Cardiac fibroblast (primary cell): ENCODE measurements at regions not wholly inside any gene's neighbourhood (a gene's known extent, or its start where the extent isn't known, plus 50 kb on each side); places are given as distances from the start of the nearest gene placed in this dataset.
"Not testable (repeated sequence)": the region's sequence is repeated elsewhere in the genome, so short reads cannot be mapped to it uniquely, and the experiment has no call there.

Experiments used
- DNase-seq, 2 donors: peaks; one replicate each; pipeline versions ENCODE4 v3.0.0 to v3.0.0-alpha.2; 2010; ENCODE audit warnings: low read depth in 2 of 2
- H3K4me3 ChIP-seq, 2 donors: replicated peaks in 1 of 2; 1 replicate in 1 of 2; 2 replicates in 1 of 2; pipeline ENCODE4 v1.5.1; 2011; ENCODE audit warnings: low read depth in 2 of 2, low read length in 2 of 2, mild to moderate bottlenecking in 2 of 2, moderate library complexity in 1 of 2
- TF ChIP-seq, protein P1 (sequence below): IDR thresholded peaks from one replicate; pipeline ENCODE4 v1.5.1; 2011; ENCODE audit warnings: low read depth, mild to moderate bottlenecking, low read length, inconsistent platforms

DNA sequence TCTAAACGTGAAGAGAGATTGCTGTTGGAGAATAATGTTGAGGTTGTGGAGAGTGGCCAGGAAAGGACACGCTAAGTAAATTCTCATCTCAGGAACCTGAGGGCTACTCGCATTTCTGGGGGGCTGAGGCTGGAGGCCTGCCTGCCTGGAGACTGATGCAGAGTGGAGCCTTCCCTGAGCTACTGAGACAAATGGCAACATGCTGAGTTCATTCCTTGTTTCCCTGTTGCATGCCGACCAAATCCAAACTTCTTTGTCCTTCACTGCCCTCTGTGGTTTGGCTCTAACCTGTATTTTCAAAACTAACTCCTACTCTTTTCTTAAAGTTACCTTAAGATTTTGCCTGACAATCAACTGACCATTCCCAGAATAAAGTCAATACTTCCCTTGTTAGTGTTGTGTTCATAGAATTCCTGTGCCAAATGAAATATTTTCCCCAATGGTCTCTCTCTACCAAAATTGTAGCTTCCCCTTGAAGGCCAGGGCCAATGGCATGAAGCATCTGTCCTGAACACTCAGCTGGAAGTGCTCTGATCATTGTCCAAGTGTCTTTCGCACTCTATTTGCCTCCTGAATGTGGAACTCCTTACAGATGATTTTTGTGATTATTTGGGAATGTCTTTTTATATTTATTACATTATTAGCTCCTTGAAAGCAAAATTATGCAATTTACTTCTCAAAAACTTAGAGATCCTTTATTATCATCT is 1085.6 kb downstream of the SOCS6 start:
- DNase-seq, result no peak
- H3K4me3 ChIP-seq, result no peak overlapping the region
- TF ChIP-seq, protein P1, sequence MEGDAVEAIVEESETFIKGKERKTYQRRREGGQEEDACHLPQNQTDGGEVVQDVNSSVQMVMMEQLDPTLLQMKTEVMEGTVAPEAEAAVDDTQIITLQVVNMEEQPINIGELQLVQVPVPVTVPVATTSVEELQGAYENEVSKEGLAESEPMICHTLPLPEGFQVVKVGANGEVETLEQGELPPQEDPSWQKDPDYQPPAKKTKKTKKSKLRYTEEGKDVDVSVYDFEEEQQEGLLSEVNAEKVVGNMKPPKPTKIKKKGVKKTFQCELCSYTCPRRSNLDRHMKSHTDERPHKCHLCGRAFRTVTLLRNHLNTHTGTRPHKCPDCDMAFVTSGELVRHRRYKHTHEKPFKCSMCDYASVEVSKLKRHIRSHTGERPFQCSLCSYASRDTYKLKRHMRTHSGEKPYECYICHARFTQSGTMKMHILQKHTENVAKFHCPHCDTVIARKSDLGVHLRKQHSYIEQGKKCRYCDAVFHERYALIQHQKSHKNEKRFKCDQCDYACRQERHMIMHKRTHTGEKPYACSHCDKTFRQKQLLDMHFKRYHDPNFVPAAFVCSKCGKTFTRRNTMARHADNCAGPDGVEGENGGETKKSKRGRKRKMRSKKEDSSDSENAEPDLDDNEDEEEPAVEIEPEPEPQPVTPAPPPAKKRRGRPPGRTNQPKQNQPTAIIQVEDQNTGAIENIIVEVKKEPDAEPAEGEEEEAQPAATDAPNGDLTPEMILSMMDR, result no peak

DNA sequence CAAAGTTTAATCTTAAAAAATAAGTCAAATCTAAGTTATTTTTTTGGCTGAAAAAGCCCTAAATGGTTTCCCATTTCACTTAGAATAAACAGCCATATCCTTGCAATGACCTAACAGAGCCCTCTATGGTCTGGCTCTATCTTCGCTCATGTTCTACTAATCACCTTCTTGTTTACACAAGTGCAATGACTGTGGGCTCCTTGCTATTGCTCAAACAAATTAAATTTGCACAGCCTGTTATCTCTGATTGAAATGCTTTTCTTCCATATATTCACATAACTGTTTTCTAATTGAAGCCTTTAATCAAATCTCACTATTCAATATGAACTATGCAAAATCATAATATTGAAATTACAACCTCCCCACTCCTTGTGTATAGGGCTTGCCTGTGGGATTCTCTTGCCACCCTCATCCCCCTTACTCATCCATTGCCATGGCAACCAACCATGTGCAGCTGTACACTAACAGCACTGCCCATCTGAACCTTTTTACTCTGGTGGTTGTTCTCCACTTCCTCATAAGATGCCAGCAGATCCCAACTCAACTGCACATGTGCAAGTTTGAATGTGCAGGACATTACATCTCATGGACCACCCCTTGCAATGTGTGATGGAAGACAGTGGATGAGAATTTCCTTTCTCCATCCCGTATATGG is 1083.2 kb downstream of the SOCS6 start:
- TF ChIP-seq, protein P1, result no peak

DNA sequence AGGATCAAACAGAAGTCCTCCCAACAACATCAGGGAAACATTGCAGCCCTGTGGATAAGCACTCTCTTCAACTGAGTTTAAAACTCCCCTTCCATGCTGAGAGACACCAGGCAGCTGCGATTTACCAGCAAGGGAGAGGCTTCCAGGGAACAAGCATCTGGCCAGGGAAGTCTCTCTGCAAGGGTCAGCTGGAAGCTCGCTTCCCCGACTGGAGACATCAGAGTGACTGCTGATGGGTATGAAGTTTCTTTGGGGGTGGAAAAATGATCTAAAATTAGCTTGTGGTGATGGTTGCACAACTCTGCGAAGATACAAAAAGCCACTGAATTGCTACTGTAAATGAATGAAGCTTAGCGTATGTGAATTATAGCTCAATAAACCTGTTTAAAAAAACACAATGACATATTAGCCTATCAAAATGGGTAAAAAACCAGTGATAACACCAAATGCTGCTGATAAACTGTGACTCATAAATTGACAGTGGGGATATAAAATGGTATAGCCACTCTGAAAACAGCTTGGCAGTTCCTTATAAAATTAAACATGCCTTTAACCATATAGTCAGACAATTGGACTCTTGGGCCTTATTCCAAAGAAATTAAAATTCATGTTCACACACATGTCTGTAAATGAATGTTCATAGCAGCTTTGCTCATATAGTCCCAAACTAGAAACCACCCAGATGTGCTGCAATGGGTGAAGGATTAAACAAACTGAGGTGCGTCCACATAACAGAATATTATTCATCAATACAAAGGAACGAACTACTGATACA is 1082.0 kb downstream of the SOCS6 start:
- peak in 1 of 2 donors; percentile 0 for DNase-seq
- TF ChIP-seq, protein P1, result no peak
- H3K4me3 ChIP-seq, result no peak overlapping the region

More for the DNA sequence above, 1083.2 kb downstream of the SOCS6 start:
- DNase-seq, result no peak
- H3K4me3 ChIP-seq, result no peak overlapping the region

DNA sequence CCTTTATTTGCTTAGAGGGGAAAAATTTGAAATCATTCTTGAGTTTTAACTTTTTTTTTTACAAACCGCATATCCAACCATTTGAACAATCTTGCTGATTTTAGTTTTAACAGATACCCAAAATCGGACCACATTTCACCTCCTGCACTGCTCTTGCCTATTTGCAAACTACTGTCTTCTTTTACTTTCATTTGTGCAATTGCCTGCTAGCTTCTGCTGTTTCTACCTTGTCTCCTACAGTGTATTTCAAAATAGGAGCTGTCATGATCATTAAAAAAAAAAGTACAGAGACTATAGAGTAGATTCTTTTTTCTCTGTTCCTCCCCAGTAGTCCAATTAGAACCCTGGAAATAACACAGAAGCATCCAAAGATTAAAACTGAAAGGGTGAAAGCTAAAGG is 1081.2 kb downstream of the SOCS6 start:
- TF ChIP-seq, protein P1, result no peak
- no peak overlapping the region for H3K4me3 ChIP-seq
- DNase-seq, result no peak

DNA sequence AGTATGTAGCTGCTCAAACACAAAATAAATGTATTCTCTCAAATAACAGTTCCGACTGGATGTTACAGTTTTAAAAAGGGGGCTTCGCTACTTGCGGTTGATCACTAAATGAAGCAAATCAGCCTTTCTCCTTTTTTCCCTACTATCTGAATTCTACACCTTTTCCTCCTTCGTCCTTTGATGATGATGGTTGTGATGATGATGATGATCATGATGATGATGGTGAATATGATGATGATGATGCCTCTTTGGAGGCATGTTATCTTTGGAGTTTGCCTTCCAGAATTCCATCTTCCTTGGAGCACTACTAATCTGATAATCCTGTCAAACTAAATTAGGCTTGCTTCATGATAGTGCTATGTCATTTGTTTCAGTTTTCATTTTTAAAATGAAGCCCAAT is 1073.3 kb downstream of the SOCS6 start:
- no peak for DNase-seq
- H3K4me3 ChIP-seq, result no peak overlapping the region
- TF ChIP-seq, protein P1, result no peak

DNA sequence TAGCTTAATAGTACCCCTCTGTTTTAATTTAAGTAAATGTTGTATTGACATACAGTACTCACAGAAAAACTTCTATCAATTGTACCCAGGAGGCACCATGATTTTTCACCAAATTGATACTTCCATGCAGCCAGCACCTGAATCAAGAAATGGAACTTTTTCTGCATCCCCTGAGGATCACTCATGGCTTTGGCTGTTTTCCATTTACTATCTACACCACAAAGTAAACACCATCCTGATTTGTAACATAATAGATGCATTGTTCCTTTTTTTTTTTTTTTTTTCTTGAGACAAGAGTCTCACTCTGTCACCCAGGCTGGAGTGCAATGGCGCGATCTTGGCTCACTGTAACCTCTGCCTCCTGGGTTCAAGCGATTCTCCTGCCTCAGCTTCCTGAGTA is 1066.8 kb downstream of the SOCS6 start:
- H3K4me3 ChIP-seq, DNase-seq: not testable (repeated sequence)

DNA sequence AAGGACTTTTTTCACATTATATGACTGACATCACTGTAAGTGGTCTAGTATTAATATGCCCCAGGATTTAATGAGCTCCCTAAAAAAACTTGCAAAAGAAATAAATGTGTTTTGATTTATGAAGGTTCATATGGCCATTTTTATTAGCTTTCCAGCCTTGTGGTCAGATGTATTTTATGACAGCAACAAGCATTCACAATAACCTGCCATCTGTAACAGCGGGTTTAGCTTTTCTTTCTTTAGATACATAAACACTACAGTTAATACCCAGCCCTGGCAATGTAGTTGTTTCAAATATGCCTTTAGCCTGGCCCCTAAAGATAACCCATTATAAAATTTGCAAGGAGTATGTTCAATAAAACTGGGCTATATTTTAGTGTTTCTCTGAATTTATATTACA is 1063.8 kb downstream of the SOCS6 start:
- DNase-seq, result no peak
- TF ChIP-seq, protein P1, result no peak
- H3K4me3 ChIP-seq, result no peak overlapping the region
